Activated CD4-positive, alpha-beta memory T cell treated with anti-CD3 and anti-CD28 coated beads for 36 hours (primary cell): ENCODE measurements at regions not wholly inside any gene's neighbourhood (a gene's known extent, or its start where the extent isn't known, plus 50 kb on each side); places are given as distances from the start of the nearest gene placed in this dataset.

Experiments
- CTCF ChIA-PET: fragments of 350-600 bp; sonication (Branson Sonifier 250); formaldehyde crosslinking; loops from one replicate; lab custom pipeline; 2021; ENCODE audit warnings: antibody characterized with exemption, inconsistent platforms; lab: Charles Lee
- POLR2A ChIA-PET: fragments of 350-600 bp; sonication (Branson Sonifier 250); formaldehyde crosslinking; loops from one replicate; lab custom pipeline; 2021; ENCODE audit warnings: antibody characterized with exemption; lab: Charles Lee
- DNase-seq: peaks from one replicate; pipeline ENCODE4 v3.0.0-alpha.2; 2020
- H3K27ac Mint-ChIP-seq: one replicate; pipeline ENCODE4 v1.8.0; 2021; ENCODE audit warnings: mixed read lengths
- H3K27me3 Mint-ChIP-seq: one replicate; pipeline ENCODE4 v1.8.0; 2021; ENCODE audit warnings: mixed read lengths
- H3K36me3 Mint-ChIP-seq: one replicate; pipeline ENCODE4 v1.8.0; 2021; ENCODE audit warnings: mixed read lengths
- H3K4me1 Mint-ChIP-seq: one replicate; pipeline ENCODE4 v1.8.0; 2021; ENCODE audit warnings: low read depth, mixed read lengths
- H3K4me3 Mint-ChIP-seq: one replicate; pipeline ENCODE4 v1.8.0; 2021; ENCODE audit warnings: mild to moderate bottlenecking, mixed read lengths
- H3K9me3 Mint-ChIP-seq: one replicate; pipeline ENCODE4 v1.8.0; 2021; ENCODE audit warnings: mixed read lengths
- intact Hi-C: fragments of 100-400 bp; cut with micrococcal nuclease; formaldehyde crosslinking; loops from one replicate; pipeline ENCODE4 v1.15.1; 2023

DNA sequence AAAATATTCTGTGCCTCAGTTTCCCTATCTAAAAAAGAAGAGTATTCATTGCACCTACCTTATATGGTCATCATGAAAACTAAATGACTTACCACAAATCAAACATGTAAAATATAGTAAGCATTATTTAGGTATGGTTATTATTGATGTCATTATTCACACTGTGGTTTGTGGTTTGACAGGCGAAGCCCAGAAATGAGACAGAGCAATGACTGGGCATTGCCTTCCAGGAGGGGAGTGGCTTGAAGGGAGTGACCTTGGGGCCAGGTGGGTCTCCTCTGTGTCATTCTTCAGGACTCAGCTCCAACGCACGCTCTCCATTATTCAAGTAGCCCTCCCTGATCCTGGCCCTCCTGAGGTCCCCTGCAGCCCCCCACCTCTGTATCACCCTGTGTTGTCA, 133.7 kb downstream of the DMRTA2 start:
- Mint-ChIP-seq H3K4me1 (no peaks in the 10 kb centered on the region), H3K36me3 (no peaks in the 10 kb centered on the region), H3K27me3 (peaks cover 8% of the 10 kb centered on the region), H3K27ac (no peak overlapping the region), H3K9me3 (no peaks in the 10 kb centered on the region), H3K4me3 (no peak overlapping the region)
- ChIA-PET POLR2A (no interaction called here), CTCF (no interaction called here)
- DNase-seq, result no peak
- intact Hi-C loops, result no loop called here

- Mint-ChIP-seq H3K27ac (no peak overlapping the region), H3K4me1 (no peaks in the 10 kb centered on the region), H3K36me3 (no peaks in the 10 kb centered on the region), H3K27me3 (peaks cover 8% of the 10 kb centered on the region), H3K4me3 (no peak overlapping the region), H3K9me3 (no peaks in the 10 kb centered on the region)
- DNase-seq, result no peak
- ChIA-PET CTCF (no interaction called here), POLR2A (no interaction called here)
- intact Hi-C loops, result no loop called here
Measured at GRCh38 chr1:50285994-50286393, 137.2 kb downstream of the DMRTA2 start.

DNA sequence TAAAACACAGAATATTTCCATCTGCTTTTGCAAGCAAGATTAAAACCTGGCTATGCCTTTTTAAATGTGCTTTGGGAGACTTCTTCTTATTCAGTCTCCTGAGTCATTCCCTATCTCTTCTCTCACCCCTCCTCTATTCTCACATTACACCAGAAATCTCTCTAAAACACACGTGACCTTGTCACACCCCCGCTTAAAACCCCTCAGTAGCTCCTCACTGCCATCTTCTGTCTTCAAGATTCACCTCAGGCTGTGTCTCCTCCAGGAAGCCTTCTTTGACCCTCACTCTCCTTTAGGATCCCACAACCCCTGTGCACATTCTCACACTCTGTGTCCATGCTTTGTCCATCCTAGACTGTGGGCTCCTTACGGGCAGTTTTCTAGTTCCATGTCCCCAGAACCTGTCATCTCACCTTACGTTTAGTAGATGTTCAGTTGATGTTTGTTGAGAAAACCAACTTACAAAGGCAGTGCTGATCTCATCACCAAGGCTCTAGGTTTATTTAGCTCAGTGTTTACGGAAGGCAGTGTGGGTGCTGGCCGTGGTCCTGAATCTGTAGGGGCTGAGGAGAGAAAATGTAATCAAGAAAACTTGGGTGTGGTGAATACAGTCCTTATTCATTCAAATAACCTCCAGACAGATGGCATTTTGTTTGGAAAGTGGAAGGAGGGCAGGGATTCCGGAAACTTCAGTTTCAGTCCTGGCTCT, 143.5 kb downstream of the DMRTA2 start:
- intact Hi-C loops, result no loop called here
- H3K27me3 Mint-ChIP-seq, result peaks cover 4% of the 10 kb centered on the region
- ChIA-PET POLR2A (no interaction called here), CTCF (no interaction called here)
- no peaks in the 10 kb centered on the region for H3K36me3 Mint-ChIP-seq
- no peaks in the 10 kb centered on the region for H3K9me3 Mint-ChIP-seq
- no peak for DNase-seq
- H3K27ac Mint-ChIP-seq, result no peak overlapping the region
- H3K4me1 Mint-ChIP-seq, result no peaks in the 10 kb centered on the region
- no peak overlapping the region for H3K4me3 Mint-ChIP-seq

- Mint-ChIP-seq H3K9me3 (no peaks in the 10 kb centered on the region), H3K36me3 (no peaks in the 10 kb centered on the region), H3K4me3 (no peak overlapping the region), H3K4me1 (no peaks in the 10 kb centered on the region), H3K27me3 (peaks cover 4% of the 10 kb centered on the region), H3K27ac (no peak overlapping the region)
- DNase-seq, result no peak
- ChIA-PET CTCF (no interaction called here), POLR2A (no interaction called here)
- intact Hi-C loops, result no loop called here
Measured at GRCh38 chr1:50278961-50279360, 144.3 kb downstream of the DMRTA2 start.

GRCh38 chr1:50278410-50278809, 144.8 kb downstream of the DMRTA2 start:
- H3K4me3 Mint-ChIP-seq, result no peak overlapping the region
- H3K36me3 Mint-ChIP-seq, result no peaks in the 10 kb centered on the region
- H3K27ac Mint-ChIP-seq, result no peak overlapping the region
- no peak for DNase-seq
- ChIA-PET CTCF (no interaction called here), POLR2A (no interaction called here)
- intact Hi-C loops, result no loop called here
- no peaks in the 10 kb centered on the region for H3K9me3 Mint-ChIP-seq
- no peaks in the 10 kb centered on the region for H3K4me1 Mint-ChIP-seq
- H3K27me3 Mint-ChIP-seq, result peaks cover 4% of the 10 kb centered on the region

- ChIA-PET POLR2A (no interaction called here), CTCF (no interaction called here)
- Mint-ChIP-seq H3K4me3 (no peak overlapping the region), H3K9me3 (no peaks in the 10 kb centered on the region), H3K4me1 (no peaks in the 10 kb centered on the region), H3K27ac (no peak overlapping the region), H3K27me3 (peaks cover 4% of the 10 kb centered on the region), H3K36me3 (no peaks in the 10 kb centered on the region)
- no peak for DNase-seq
- intact Hi-C loops, result no loop called here
Measured at GRCh38 chr1:50275566-50275965, 147.7 kb downstream of the DMRTA2 start.

DNA sequence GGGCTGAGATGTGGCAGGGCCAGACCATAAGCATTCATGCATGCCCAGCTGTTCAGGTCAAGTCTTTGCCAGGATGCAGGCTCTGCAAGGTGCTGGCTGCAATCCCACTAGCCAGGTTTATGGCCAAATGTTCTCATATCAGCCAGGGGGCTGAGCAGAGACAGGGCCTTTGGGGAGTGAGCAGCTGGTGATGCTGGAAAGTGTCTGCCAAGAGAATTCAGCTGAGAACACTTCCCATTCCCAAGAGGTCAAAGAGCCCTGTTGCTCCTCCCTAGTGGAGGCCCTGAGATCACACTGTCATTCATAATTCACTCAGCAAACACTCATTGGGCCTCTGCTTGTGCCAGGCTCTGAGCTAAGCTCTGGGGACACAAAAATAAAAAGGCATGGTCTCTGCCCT, 150.3 kb downstream of the DMRTA2 start:
- CTCF ChIA-PET, result interaction anchor here (1.1 kb wide), 1 partner anchor 21 kb away, joined by 3 read pairs; no protein-coding TSS in a partner anchor
- H3K9me3 Mint-ChIP-seq, result no peaks in the 10 kb centered on the region
- peaks cover 4% of the 10 kb centered on the region for H3K27me3 Mint-ChIP-seq
- intact Hi-C loops, result no loop called here
- no peak overlapping the region for H3K27ac Mint-ChIP-seq
- H3K36me3 Mint-ChIP-seq, result no peaks in the 10 kb centered on the region
- DNase-seq, result no peak
- H3K4me1 Mint-ChIP-seq, result no peaks in the 10 kb centered on the region
- POLR2A ChIA-PET, result no interaction called here
- no peak overlapping the region for H3K4me3 Mint-ChIP-seq

- intact Hi-C loops, result no loop called here
- ChIA-PET CTCF (interaction anchor here (0.6 to 1.2 kb wide), 3 partner anchors 11 to 63 kb away, joined by 3 read pairs; no protein-coding TSS in a partner anchor), POLR2A (no interaction called here)
- H3K4me1 Mint-ChIP-seq, result no peaks in the 10 kb centered on the region
- H3K27ac Mint-ChIP-seq, result no peak overlapping the region
- no peak overlapping the region for H3K4me3 Mint-ChIP-seq
- peak; percentile 27 for DNase-seq
- no peaks in the 10 kb centered on the region for H3K9me3 Mint-ChIP-seq
- H3K36me3 Mint-ChIP-seq, result no peaks in the 10 kb centered on the region
- H3K27me3 Mint-ChIP-seq, result peaks cover 4% of the 10 kb centered on the region
Measured at GRCh38 chr1:50271968-50272578, 151.2 kb downstream of the DMRTA2 start.

DNA sequence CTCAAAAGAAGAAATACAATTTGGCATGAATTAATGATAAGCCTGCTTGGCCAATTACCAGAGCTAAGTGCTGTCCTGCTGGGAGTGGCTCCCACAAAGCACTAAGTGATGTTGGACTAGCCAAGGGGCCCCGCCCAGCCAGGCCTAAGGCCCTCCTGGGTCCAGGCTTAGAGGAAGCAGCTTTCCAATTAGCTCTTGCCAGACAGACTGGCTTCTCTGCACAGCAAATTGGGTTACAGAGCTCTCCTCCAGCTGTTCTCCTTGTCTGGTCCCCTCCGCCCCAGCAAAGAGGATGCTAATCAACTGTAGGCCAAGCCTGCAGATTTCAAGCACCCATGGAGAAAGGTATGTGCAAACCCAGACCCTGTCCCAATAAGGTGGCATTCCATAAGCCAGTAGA, 151.9 kb downstream of the DMRTA2 start:
- Mint-ChIP-seq H3K4me3 (no peak overlapping the region), H3K4me1 (no peaks in the 10 kb centered on the region), H3K36me3 (no peaks in the 10 kb centered on the region), H3K9me3 (no peaks in the 10 kb centered on the region), H3K27ac (no peak overlapping the region), H3K27me3 (peaks cover 2% of the 10 kb centered on the region)
- intact Hi-C loops, result no loop called here
- ChIA-PET CTCF (interaction anchor here (0.9 to 1.2 kb wide), 2 partner anchors 10 to 50 kb away, joined by 3 read pairs; no protein-coding TSS in a partner anchor), POLR2A (no interaction called here)
- no peak for DNase-seq

- intact Hi-C loops, result no loop called here
- Mint-ChIP-seq H3K36me3 (no peaks in the 10 kb centered on the region), H3K27me3 (peaks cover 2% of the 10 kb centered on the region), H3K4me3 (no peak overlapping the region), H3K27ac (no peak overlapping the region), H3K4me1 (no peaks in the 10 kb centered on the region), H3K9me3 (no peaks in the 10 kb centered on the region)
- POLR2A ChIA-PET, result no interaction called here
- no peak for DNase-seq
- CTCF ChIA-PET, result interaction anchor here (1.2 kb wide), 1 partner anchor 51 kb away, joined by 3 read pairs; no protein-coding TSS in a partner anchor
Measured at GRCh38 chr1:50270926-50271325, 152.3 kb downstream of the DMRTA2 start.

GRCh38 chr1:50268049-50268448, 155.2 kb downstream of the DMRTA2 start:
- Mint-ChIP-seq H3K4me3 (no peak overlapping the region), H3K27me3 (no peaks in the 10 kb centered on the region), H3K36me3 (no peaks in the 10 kb centered on the region), H3K4me1 (no peaks in the 10 kb centered on the region), H3K27ac (no peak overlapping the region), H3K9me3 (no peaks in the 10 kb centered on the region)
- no peak for DNase-seq
- CTCF ChIA-PET, result interaction anchor here (1.2 kb wide), 1 partner anchor 65 kb away, joined by 3 read pairs; no protein-coding TSS in a partner anchor
- intact Hi-C loops, result no loop called here
- POLR2A ChIA-PET, result no interaction called here

DNA sequence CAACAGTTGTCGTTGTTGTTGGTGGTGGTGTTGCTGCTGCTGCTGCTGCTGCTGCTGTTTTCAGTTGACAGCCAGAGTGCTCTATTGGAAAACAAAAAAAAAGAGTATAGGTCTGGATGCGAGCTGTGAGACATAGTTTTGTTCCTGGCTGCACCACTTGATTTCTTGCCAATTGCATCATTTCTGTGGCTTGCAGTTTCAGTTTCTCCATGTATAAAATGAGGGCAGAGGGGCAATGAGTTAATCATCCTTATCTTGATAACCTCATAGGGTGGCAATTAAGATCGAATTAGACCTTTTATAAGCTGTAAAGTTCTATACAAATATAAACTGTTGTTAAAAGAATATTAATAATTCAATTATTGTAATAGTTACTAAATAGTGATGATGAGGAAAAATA, 156.7 kb downstream of the DMRTA2 start:
- Mint-ChIP-seq H3K4me1 (no peaks in the 10 kb centered on the region), H3K27ac (no peak overlapping the region), H3K27me3 (no peaks in the 10 kb centered on the region), H3K4me3 (no peak overlapping the region), H3K9me3 (no peaks in the 10 kb centered on the region), H3K36me3 (no peaks in the 10 kb centered on the region)
- no peak for DNase-seq
- CTCF ChIA-PET, result no interaction called here
- intact Hi-C loops, result no loop called here
- POLR2A ChIA-PET, result no interaction called here
